NCI-H1092 treated with DMSO at 0.1 percent for 48 hours (cell line): ENCODE measurements at regions not wholly inside any gene's neighbourhood (a gene's known extent, or its start where the extent isn't known, plus 50 kb on each side); places are given as distances from the start of the nearest gene placed in this dataset.

Experiments
- DNase-seq: peaks from one replicate; lab custom pipeline; 2025; lab: John Stamatoyannopoulos, UW

DNA sequence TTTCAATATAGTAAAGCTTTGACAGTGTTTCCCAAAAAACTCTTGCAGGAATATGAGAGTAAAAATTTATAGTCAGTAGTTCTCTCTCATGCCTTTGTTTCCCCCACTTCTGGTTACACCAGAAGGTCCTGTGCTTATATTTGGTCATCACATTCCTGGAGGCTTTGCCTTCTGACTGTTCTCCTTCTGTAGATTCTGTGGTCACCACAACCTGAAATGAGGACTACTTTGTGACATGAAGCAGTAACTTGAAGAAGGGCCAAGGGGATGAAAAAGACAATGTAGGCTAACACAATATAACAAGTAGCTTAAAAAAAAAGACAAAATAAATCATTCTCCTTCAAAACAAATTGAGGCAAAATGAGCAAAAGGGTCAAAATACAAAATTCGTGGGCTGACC lies 366.2 kb upstream of the NR3C2 start:
- no peak for DNase-seq

- no peak for DNase-seq
Measured at GRCh38 chr4:148800940-148801339, 358.7 kb upstream of the NR3C2 start.

GRCh38 chr4:148800336-148800885 lies 358.2 kb upstream of the NR3C2 start:
- DNase-seq = no peak

DNA sequence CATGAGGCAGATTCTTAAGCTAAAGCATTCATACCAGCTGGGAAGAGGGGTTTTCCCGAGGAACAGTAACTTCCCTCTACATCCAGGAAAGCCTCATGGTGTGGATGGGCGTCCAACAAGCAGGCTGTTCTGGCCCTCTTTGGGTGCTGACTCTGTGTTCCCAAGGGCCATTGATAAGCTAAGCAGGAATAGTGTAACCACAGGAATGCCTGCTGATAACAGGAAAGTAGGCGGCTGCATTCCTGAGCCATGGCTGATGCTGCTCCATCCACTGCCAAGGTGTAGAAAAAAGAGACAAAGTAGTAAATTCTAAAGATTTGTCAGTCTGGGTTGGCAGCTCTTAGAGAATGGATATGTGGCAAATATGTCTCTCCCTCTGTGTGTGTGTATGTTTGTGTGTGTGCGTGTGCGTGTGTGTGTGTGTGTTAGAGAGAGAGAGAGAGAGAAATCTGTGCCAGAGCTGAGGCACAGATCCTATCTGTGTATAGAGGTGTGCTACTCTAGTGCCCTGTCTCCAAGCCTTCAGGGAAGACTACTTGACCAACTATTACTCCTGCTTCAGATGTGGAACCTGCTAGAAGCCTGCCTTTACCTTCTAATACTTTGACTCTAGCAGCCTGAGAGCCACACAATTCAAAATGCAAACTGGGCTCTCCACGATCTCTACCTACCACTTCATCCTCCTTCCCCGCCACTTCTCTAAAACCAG lies 353.1 kb upstream of the NR3C2 start:
- DNase-seq = no peak

DNA sequence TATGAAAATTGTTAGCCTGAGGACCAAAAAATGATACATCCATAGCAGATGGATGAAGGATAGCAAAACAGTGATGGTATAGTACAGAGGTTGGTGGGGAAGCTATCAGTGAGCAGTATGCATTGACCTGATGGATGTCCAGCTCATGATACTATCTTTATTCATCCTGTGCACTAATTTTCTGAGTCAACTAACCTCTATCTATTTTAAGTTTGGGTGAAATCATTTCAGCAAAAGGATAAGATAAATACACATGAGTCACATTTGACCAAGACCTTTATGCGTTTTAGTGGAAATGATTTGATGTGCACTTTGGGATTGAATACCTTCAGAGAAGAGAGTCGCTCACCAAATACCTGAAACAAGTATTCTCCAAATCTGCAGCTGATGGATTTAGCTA lies 351.0 kb upstream of the NR3C2 start:
- no peak for DNase-seq

GRCh38 chr4:148790691-148791090 lies 348.5 kb upstream of the NR3C2 start:
- DNase-seq = no peak

DNA sequence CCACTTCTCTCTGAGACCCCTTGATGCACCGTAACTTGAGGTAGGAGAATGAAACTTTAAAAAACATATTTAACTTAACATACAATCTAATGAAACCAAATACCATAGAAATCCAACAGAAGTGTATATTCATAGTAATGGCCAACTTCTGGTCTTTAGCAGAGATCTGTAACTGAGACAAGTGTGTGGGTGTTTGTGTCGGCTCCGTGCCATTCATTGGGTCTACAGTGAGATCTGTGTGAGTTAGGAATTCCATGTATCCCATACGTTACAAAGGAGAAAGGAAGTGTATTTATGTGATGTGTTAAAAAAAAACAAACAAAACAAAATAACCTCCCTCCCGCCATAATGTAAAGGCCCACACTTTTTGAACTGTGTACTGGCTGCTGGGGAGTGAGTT lies 348.0 kb upstream of the NR3C2 start:
- DNase-seq = no peak

DNA sequence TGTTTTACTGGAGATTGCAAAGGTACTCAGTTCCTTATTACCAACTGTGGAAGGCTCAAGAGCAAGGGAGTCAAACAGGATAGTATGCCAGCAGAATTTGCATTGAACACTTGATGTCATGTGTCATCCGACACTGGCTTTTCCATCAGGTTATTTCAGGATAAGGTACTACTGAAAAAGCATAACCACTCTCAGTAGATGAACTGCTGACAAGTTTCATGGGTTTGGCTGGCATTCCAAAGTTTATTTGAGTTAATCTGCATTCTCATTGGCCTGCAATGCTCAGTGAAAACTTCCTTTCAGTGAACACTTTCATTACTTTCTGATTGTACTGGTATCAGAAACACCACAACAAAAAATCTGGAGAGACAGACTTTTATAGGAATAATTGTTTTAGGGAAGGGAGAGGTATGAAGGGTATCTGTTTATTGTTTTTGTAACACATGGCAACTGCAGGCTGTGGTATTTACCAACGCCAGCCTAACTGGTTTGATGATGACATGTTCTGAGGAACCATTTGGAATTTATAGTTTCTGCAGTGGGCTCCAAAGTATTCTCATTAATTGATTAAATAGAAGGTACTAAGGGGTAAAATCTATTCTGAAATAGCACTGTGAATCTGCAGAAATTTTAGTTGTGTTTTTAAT lies 345.7 kb upstream of the NR3C2 start:
- DNase-seq = no peak

DNA sequence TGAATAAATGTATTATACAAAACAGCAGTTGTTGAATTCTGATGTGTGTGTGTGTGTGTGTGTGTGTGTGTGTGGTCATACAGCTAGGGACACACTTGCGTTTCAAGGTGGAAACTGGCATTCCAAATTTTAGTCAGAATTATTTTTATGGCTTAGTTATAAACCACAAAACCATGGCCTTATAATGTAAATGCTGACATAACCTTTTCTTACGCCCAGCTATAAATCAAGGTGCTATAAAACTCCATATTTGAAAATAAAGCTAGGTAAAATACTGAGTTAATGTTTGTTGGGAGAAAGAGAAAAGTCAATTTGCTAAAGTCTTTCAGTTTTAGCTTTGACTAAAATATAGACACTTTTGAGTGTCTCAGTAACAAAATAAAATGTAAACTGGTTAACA lies 345.1 kb upstream of the NR3C2 start:
- no peak for DNase-seq

DNA sequence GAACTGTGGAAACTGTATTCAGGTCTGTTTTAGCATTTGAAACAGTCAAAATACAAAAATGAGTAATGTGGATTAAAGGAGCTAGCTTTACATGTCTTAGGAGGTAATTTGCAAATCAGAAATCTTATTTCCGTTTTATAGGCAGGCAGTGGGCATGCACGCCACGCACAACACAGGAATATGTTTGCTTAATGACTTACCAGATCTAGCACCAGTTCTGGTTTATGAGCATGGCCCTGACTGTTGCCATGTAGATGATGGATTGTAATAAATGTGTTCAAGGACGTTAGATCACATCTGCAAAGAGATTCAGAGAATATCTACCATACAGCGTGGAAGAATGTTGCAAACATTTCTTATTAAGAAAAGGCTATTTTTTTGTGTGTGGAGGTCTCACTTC lies 344.5 kb upstream of the NR3C2 start:
- DNase-seq = no peak

GRCh38 chr4:148782284-148782683 lies 340.1 kb upstream of the NR3C2 start:
- no peak for DNase-seq

- DNase-seq = no peak
Measured at GRCh38 chr4:148780426-148781005, 338.3 kb upstream of the NR3C2 start.

- no peak for DNase-seq
Measured at GRCh38 chr4:148779771-148780170, 337.6 kb upstream of the NR3C2 start.

- no peak for DNase-seq
Measured at GRCh38 chr4:148778980-148779675, 336.9 kb upstream of the NR3C2 start.

GRCh38 chr4:148776941-148777340 lies 334.7 kb upstream of the NR3C2 start:
- no peak for DNase-seq

DNA sequence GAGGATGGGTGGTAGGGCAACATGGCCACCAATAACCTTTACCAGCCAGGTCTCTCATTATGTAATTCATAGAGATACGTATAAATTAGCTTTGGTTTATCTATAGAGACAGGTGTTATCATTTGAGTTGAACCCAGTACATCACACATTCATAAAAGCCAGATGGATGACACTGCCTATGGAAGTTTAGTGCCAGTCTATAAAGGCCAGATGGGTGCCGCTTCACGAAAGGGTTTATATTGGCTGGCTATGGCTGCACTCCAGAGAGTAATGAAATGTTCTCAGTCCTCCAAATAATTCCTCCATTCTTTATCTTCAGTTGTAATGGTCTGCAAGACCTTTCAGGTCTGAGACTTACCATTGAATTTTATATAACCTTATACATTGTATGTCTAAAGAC lies 331.9 kb upstream of the NR3C2 start:
- no peak for DNase-seq

GRCh38 chr4:148773313-148773712 lies 331.1 kb upstream of the NR3C2 start:
- no peak for DNase-seq

DNA sequence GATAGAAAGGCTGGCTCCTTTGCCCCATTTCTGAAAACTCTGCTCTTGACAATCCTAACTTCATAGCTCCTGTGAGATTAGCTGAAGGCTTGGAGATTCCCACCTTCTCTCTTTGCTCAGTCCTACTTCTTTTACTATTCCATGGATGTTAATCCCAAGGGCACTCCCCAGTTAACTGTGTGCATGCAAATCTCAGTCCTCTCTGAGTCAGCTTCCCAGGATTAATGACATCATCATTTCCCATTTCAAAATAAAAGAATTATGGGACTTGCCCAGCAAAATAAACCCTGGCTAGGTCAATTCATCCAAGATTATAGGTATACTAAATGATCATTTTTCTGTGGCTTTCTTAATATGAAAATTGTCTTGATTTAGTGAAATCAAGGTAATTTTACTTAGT lies 328.6 kb upstream of the NR3C2 start:
- DNase-seq = no peak

DNA sequence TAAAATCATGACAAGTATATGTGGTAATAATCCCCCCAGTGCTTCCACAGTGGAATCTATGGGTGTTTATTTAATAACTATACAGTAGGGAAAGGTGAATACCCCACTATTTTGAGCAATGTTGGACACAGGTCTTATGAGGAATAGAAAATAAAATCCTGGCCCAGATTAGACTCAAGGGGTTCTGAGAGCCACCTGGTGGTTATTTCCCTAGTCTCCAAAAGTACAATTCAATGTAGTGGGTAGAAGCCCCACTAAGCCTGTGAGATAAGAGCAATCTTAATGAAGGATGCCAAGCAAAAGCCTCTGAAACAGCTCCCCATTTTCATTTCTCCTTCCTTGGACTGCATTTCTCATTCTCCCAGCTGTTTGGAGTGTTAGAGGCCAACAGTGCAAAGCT lies 328.2 kb upstream of the NR3C2 start:
- DNase-seq = no peak

- no peak for DNase-seq
Measured at GRCh38 chr4:148764720-148765119, 322.5 kb upstream of the NR3C2 start.

- no peak for DNase-seq
Measured at GRCh38 chr4:148757171-148757570, 315.0 kb upstream of the NR3C2 start.

DNA sequence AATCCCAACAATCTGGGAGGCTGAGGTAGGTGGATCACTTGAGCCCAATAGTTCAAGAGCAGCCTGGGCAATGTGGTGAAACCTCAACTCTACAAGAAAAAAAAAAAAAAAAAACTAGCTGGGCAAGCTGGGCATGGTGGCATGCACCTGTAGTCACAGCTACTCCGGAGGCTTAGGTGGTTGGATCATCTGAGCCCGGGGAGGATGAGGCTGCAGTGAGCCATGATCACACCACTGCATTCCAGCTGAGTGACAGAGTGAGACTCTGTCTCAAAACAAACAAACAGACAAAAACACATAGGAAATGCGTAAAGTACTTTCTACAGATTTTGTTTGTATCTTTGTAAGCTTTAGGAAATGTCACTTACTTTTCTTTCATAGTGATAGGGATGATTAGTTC lies 307.2 kb upstream of the NR3C2 start:
- no peak for DNase-seq
